Esophagus squamous epithelium (tissue), 4 donors: ENCODE measurements at regions not wholly inside any gene's neighbourhood (a gene's known extent, or its start where the extent isn't known, plus 50 kb on each side); places are given as distances from the start of the nearest gene placed in this dataset.

ENCODE experiments used
- POLR2A ChIP-seq, 4 donors: fragments of 450-650 bp; IDR thresholded peaks; one replicate each; pipeline ENCODE4 v1.6.1; 2017; ENCODE audit warnings: antibody characterized with exemption in 4 of 4, mild to moderate bottlenecking in 4 of 4, moderate library complexity in 3 of 4
- TF ChIP-seq, protein P1 (sequence below), 6 experiments: fragments of 450-650 bp in 4 of 6; fragments of 200-600 bp in 2 of 6; sonication (generic) in 2 of 6; IDR thresholded peaks; one replicate each; pipeline ENCODE4 v1.5.1; 2016 to 2019; ENCODE audit warnings: antibody characterized with exemption in 6 of 6, mild to moderate bottlenecking in 4 of 6, moderate library complexity in 4 of 6

DNA sequence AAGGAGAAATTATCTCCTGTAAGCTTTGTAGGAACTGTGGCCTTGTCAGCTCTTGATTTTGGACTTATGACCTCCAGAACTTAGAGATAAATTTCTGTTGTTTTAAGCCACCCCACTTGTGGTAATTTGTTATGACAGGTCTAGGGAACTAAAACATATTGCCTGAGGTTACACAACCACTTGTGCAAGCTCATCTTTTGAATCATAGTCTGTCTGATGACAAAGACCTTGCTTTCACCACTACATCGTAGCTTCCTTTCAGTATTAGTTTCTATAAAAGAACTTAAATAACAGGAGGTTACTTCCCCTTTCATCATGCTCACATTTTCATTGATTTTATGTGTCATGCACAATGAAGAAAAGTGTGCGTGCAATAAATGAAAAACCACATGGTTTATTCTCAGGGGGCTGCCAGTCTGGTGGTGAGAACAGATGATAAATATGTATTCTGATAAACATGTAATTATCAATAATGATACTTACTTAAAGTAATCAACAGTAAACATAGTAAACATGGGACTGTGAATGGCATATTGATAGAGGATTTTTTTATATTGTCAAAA, 690.0 kb upstream of the HS3ST1 start:
- TF ChIP-seq, protein P1, sequence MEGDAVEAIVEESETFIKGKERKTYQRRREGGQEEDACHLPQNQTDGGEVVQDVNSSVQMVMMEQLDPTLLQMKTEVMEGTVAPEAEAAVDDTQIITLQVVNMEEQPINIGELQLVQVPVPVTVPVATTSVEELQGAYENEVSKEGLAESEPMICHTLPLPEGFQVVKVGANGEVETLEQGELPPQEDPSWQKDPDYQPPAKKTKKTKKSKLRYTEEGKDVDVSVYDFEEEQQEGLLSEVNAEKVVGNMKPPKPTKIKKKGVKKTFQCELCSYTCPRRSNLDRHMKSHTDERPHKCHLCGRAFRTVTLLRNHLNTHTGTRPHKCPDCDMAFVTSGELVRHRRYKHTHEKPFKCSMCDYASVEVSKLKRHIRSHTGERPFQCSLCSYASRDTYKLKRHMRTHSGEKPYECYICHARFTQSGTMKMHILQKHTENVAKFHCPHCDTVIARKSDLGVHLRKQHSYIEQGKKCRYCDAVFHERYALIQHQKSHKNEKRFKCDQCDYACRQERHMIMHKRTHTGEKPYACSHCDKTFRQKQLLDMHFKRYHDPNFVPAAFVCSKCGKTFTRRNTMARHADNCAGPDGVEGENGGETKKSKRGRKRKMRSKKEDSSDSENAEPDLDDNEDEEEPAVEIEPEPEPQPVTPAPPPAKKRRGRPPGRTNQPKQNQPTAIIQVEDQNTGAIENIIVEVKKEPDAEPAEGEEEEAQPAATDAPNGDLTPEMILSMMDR (IDR thresholded peaks at IDR 0.05), result no peak
- no peak for TF ChIP-seq POLR2A (IDR thresholded peaks at IDR 0.05)
